Left forelimb (tissue), 1 donor: ENCODE measurements at regions not wholly inside any gene's neighbourhood (a gene's known extent, or its start where the extent isn't known, plus 50 kb on each side); places are given as distances from the start of the nearest gene placed in this dataset.
"Not testable (repeated sequence)": the region's sequence is repeated elsewhere in the genome, so short reads cannot be mapped to it uniquely, and the experiment has no call there.

ENCODE experiments used
- DNase-seq: peaks from one replicate; pipeline ENCODE4 v3.0.0-alpha.2; 2018; ENCODE audit warnings: low spot score

DNA sequence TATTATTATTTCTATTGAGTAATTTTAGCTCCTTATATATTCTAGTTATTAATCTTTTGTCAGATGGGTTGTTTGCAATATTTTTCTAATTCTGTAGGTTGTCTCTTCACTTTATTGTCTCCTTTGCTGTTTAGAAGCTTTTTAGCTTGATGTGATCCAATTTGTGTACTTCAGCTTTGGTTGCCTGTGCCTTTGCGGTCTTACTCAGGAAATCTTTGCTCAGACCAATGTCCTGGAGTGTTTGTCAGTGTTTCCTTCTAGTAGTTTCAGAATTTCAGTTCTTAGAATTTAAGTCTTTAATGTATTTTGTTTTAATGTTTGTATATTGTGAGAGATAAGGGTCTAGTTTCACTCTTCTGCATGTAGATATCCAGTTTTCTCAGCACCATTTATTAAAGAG, 916.0 kb upstream of the EYS start:
- no peak for DNase-seq

DNA sequence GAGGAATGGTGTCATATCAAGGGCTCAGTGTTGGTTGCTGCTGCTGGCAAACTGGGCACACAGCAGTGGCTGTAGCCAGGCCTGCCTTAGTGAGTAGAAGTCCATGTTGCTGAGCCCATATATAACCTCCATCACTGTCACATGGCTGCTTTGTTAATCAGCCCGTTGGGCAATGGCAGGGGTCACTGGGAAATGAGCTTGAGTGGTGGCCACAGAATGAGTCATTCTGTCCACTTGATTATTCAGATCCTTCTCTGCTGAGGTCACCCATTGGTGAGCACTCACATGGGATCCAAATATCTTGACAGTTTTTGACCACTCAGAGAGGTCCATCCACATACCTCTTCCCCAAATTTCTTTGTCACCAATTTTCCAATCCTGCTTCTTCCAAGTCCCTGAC, 898.9 kb upstream of the EYS start:
- DNase-seq = no peak

- no peak for DNase-seq
Measured at GRCh38 chr6:66605011-66605410, 898.0 kb upstream of the EYS start.

GRCh38 chr6:66599541-66599940, 892.5 kb upstream of the EYS start:
- no peak for DNase-seq

DNA sequence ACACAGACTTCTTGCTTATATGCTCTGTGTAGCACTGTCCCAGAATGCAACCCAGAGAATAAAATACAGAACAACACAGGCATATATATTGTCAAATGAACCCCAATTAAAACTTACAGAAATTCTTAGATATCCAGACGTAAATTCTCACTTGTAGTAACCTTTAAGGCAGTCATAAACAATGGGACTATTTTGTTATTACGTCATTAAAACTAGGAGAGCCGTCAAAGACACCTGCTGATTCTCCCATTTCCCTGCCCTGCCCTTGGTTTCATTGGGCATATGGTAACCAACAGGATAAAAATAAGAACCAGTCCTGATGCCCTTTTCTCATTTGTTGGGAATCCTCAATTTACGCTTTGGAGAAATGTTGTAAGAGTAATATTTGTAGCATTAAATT, 871.3 kb upstream of the EYS start:
- DNase-seq = no peak

- no peak for DNase-seq
Measured at GRCh38 chr6:66568271-66568670, 861.2 kb upstream of the EYS start.

- no peak for DNase-seq
Measured at GRCh38 chr6:66561479-66561878, 854.5 kb upstream of the EYS start.

DNA sequence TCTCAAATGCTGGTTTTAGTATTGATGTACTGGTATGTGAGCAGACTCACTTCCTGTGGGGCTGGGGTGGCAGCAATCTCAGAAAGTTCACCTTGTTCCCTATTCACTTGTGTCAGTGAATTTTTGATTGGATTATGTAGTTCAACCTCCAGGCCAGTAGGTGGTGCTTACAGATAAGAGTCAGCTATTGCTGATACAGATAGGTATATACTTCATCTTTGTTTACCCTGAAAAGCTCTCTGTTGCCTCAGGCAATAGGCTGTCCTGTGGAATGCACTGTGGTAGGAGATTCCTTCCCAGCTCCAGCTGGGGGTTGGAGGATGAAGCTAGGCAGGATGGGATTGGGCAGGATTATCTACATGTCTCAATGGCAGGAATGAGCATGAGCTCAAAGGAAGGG, 851.2 kb upstream of the EYS start:
- no peak for DNase-seq

- no peak for DNase-seq
Measured at GRCh38 chr6:66556936-66557335, 849.9 kb upstream of the EYS start.

DNA sequence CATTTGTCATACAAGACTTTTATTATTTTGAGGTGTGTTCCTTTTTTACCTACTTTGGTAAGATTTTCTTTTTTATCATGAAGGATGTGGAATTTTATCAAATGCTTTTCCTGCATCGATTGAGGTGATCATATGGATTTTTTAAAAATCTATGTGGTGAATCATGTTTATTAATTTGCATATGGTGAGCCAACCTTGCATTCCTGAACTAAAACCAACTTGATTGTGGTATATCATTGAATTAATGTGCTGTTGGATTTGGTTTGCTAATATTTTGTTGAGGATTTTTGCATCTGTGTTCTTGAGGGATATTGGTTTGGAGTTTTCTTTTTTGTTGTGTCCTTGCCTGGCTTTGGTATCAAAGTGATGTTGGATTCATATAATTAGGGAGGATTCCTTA, 848.1 kb upstream of the EYS start:
- DNase-seq = no peak

- no peak for DNase-seq
Measured at GRCh38 chr6:66553441-66553840, 846.4 kb upstream of the EYS start.

DNA sequence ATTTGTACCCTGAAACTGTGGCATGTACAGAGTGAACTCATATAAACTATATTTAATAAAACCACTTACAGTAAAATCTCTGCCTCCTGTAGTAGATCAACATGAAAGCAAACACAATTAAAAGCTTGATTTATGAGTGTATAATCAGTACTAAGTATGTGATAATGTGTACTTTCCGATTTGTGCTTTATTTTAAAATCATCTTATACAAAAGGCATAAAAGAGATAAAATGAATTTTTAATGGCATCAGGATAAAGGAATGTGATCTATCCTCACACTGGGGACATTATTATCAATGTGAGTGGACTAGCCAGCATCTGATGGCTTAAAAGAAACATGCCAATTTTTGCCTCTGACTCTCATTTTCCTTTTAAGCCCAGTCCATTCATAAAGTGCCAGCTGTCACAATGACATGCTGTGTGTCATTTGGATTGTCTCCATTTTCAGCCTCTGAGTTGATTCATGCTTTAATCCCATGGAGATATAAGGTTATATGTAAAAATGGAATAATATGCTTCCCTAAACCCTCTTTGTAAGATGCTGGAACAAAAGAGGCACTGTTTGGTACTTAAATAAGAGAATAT, 831.6 kb upstream of the EYS start:
- DNase-seq = no peak

- DNase-seq = no peak
Measured at GRCh38 chr6:66533921-66534404, 826.9 kb upstream of the EYS start.

DNA sequence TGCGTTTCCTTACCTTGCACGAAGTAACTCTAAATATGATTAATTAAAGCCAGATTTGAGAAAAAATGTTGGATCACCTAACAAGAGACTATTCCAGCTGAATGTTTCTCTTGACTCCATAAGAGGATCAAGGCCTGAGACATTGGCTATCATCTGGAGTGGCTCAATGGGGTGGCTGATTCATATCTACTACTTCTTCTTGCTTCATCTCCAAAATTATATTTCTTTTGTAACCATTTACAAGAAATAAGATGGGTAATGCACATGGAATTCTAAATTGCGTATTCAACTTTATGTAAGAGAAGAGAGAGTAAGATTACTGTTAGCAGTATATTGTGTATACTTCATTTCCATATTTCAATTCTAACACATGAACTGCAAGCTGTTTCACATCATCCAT, 819.0 kb upstream of the EYS start:
- no peak for DNase-seq

DNA sequence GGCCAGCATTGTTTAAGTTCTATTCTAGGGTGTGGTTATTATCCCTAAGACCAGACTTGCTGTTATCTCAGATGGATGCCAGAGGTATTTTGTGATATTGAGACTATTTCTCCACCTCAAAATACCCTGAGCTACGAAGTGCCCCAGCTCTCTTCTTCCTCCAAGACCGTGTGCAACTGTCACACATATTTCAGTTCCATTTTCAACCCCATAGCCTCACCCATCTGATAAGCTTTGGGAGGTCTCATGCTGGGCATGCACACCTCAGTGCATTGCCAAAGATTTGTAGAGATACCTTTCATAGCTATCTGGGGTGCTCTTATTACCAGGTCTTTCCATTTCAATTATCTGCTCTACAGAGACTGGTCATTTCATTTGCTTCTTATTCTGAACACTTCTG, 815.8 kb upstream of the EYS start:
- DNase-seq = no peak

- DNase-seq = no peak
Measured at GRCh38 chr6:66516377-66516776, 809.4 kb upstream of the EYS start.

GRCh38 chr6:66508433-66508832, 801.4 kb upstream of the EYS start:
- DNase-seq = no peak

DNA sequence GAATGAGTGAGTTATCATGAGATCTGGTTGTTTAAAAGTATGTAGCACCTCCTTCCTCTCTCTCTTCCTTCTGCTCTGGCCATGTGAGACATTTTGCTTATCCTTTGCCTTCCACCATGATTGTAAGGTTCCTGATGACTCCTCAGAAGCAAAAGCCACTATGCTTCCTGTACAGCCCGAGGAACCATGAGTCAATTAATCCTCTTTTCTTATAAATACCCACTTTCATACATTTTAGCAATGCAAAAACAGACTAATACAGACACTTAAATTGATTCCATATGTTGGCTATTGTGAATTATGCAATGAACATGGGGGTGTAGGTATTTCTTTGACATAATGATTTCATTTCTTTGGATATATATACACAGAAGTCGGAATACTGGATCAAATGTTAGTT, 792.8 kb upstream of the EYS start:
- no peak for DNase-seq

- DNase-seq = no peak
Measured at GRCh38 chr6:66496659-66497058, 789.6 kb upstream of the EYS start.

DNA sequence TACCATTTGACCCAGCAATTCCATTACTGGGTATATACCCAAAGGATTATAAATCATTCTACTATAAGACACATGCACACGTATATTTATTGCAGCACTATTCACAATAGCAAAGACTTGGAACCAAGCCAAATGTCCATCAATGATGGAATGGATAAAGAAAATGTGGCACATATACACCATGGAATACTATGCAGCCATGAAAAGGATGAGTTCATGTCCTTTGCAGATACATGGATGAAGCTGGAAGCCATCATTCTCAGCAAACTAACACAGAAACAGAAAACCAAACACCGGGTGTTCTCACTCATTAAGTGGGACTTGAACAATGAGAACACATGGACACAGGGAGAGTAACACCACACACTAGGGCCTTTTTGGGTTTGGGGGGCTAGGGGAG, 787.6 kb upstream of the EYS start:
- not testable (repeated sequence) for DNase-seq

GRCh38 chr6:66489269-66489987, 782.4 kb upstream of the EYS start:
- no peak for DNase-seq

DNA sequence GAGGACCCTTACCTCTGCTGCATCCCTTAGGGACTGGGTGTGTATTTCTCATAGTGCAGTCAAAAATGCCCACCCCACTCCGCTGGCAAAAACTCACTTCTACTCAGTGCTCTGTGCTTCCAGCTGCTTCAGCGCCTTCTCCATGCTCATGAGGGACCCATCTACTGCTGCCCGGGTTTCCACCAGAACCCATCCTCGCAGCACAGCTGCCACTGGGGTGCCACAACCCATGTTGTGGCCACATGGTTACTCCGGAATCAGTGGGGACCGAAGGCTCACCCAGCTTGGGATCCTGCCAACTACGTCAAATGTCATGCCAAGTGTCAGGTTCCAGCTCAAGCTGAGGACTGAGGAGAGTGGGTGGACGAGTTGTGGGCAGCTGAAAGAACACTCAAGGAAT, 774.2 kb upstream of the EYS start:
- DNase-seq = no peak

DNA sequence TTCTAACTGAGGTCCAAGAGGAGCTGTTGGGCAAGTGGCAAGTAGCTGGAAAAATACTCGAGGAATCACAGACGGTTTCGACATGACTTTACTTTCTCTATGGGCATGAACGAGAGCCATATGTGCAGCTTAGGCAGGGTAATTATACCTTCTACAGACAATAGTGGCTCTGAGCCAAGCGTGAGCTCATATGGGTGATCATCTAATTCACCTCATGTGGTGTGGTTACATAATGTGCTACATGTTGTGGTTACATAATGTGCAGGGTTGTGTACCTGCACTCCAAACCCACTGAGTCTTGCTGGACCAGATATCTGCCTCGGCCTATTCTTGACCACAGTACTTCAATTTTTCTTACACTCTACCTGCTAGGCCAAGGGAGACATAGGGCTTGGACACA, 771.7 kb upstream of the EYS start:
- DNase-seq = no peak

GRCh38 chr6:66435321-66435720, 728.3 kb upstream of the EYS start:
- DNase-seq = no peak
